GM12864 (cell line): ENCODE measurements at regions not wholly inside any gene's neighbourhood (a gene's known extent, or its start where the extent isn't known, plus 50 kb on each side); places are given as distances from the start of the nearest gene placed in this dataset.
"Not testable (repeated sequence)": the region's sequence is repeated elsewhere in the genome, so short reads cannot be mapped to it uniquely, and the experiment has no call there.

ENCODE experiments used
- DNase-seq: peaks from one replicate; pipeline ENCODE4 v3.0.0-alpha.2; 2011; ENCODE audit warnings: low read depth
- H3K4me3 ChIP-seq: 2 replicates; pipeline ENCODE4 v1.5.1; 2011; ENCODE audit warnings: mild to moderate bottlenecking, low read depth, low read length, control low read depth
- CTCF ChIP-seq: IDR thresholded peaks from 2 replicates; pipeline ENCODE4 v1.5.1; 2011; ENCODE audit warnings: low read depth, mild to moderate bottlenecking, moderate library complexity, low read length, control low read depth, inconsistent platforms; ENCODE audit errors: missing control alignments

GRCh38 chr19:56916528-56916927, 76.0 kb upstream of the PEG3 start:
- TF ChIP-seq CTCF, result no peak
- DNase-seq, result no peak
- H3K4me3 ChIP-seq, result no peak overlapping the region

- no peak for TF ChIP-seq CTCF
- H3K4me3 ChIP-seq, result no peak overlapping the region
- DNase-seq, result no peak
Observed at GRCh38 chr19:56917529-56917928, 77.0 kb upstream of the PEG3 start.

GRCh38 chr19:56917998-56918397, 77.5 kb upstream of the PEG3 start:
- no peak for TF ChIP-seq CTCF
- no peak overlapping the region for H3K4me3 ChIP-seq

GRCh38 chr19:56918682-56919307, 78.3 kb upstream of the PEG3 start:
- H3K4me3 ChIP-seq, result no peak overlapping the region
- no peak for TF ChIP-seq CTCF
- DNase-seq, result no peak

More at GRCh38 chr19:56917998-56918397, 77.5 kb upstream of the PEG3 start:
- DNase-seq, result no peak

DNA sequence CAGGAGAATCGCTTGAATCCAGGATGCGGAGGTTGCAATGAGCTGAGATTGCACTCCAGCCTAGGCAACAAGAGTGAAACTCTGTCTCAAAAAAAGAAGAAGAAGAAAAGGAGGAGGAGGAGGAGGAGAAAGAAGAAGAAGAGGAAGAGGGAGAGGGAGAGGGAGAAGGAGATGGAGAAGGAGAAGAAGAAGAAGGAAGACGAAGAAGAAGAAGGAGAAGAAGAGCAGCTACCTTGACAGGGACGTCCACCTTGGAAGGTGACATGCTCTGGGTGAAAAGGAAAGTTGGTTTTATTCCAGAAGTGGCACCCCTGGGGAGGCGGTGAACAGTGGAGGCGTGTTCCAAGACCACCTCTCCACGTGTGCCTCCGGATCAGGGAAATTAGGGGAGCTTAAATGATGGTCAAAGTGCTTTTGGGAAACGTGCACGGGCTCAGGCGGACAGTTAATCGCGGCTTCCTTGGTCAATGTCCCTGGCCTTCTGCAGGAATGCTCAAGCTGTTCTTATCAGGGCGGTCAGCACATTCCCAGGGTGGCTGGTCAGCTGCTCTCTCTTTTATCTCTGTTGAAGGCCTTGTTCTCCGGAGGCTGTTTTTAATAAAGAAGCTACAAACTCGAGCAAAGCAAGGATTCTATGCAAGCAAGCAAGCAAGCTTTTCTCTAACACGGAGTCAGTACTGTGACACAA, 78.9 kb upstream of the PEG3 start:
- TF ChIP-seq CTCF, result no peak
- no peak overlapping the region for H3K4me3 ChIP-seq
- no peak for DNase-seq

DNA sequence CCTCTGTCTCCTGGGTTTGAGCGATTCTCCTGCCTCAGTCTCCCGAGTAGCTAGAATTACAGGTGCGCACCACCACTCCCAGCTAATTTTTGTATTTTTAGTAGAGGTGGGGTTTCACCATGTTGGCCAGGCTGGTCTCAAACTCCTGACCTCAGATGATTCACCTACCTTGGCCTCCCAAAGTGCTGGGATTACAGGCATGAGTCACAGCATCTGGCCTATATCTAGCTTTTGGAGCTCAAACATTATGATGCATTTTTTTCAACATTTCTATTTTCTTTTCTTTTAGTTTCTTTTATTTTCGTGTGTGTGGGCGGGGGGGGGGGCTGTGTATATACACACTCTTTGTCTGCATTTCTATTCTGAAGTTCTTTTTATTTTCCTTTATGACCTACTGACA, 85.6 kb upstream of the PEG3 start:
- H3K4me3 ChIP-seq, DNase-seq: not testable (repeated sequence)

DNA sequence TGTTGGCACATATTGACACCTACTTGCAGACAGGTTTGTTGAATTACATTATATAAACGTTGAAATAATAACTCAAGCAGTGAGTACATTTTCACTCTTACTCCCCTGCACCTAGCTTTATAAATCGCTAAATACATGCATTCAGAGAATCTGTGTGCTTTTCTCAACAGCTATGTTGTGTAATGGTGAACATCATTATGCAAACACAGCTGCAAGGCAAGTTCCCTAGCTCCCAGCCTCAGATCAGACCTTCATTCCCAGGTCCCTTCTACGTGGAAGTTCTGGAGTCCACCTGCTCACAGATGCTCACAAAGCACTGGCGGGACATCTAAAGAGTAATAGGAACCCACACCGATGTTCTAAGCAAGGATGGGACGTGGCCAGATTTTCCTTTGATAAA, 86.8 kb upstream of the PEG3 start:
- TF ChIP-seq CTCF, result no peak
- no peak for DNase-seq
- H3K4me3 ChIP-seq, result no peak overlapping the region
